ENCODE measurements at regions not wholly inside any gene's neighbourhood (a gene's known extent, or its start where the extent isn't known, plus 50 kb on each side); places are given as distances from the start of the nearest gene placed in this dataset.

DNA sequence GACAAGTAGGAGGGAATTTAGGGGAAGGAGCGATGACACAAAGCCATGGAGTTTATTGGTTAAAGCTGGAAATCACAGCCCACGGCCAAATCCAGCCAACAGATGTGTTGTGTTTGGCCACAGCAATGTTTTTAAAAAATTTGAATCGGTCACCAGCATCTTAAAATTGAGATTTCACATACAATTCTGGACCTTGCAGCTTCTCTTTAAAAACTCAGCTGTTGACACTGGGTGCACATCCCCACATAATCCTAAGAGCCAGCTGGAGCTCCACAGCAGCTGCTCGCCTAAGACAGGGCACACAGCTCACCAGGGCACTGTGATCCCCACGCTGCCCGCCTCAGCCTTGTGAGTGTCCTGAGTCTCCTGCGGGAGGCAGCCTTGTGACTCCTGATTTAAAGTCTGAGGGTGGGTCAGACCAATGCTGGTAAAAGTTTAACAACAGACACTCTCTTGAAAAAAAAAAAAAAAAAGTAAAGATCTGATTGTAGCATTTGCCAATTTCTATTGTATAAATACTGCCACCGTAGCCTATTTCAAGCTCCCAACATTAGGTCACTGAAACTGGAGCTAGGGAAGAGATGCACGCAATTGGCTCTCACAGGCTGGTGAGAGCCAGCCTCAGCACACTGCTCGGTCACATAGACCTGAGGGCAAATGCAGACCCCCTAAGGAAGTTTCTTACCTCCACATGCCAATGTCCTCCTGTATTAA is 124.8 kb downstream of the HSD17B3 start:
- TF ChIP-seq, protein P1, sequence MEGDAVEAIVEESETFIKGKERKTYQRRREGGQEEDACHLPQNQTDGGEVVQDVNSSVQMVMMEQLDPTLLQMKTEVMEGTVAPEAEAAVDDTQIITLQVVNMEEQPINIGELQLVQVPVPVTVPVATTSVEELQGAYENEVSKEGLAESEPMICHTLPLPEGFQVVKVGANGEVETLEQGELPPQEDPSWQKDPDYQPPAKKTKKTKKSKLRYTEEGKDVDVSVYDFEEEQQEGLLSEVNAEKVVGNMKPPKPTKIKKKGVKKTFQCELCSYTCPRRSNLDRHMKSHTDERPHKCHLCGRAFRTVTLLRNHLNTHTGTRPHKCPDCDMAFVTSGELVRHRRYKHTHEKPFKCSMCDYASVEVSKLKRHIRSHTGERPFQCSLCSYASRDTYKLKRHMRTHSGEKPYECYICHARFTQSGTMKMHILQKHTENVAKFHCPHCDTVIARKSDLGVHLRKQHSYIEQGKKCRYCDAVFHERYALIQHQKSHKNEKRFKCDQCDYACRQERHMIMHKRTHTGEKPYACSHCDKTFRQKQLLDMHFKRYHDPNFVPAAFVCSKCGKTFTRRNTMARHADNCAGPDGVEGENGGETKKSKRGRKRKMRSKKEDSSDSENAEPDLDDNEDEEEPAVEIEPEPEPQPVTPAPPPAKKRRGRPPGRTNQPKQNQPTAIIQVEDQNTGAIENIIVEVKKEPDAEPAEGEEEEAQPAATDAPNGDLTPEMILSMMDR (IDR thresholded peaks at IDR 0.05; ENCODE audit: low read length), result no peak
- TF ChIP-seq EZH2 (IDR thresholded peaks at IDR 0.05; ENCODE audit: borderline replicate concordance, low read length), result no peak
